ENCODE measurements at regions not wholly inside any gene's neighbourhood (a gene's known extent, or its start where the extent isn't known, plus 50 kb on each side); places are given as distances from the start of the nearest gene placed in this dataset.

GRCh38 chr13:71325556-71325955 lies 541.4 kb downstream of the DACH1 start:
- Mint-ChIP-seq H3K4me3 (no peak overlapping the region), H3K9me3 (no peaks in the 10 kb centered on the region), H3K27ac (no peak overlapping the region), H3K4me1 (no peaks in the 10 kb centered on the region), H3K36me3 (ENCODE audit: insufficient read depth in 1 of 3, low read depth in 3 of 3) (no peaks in the 10 kb centered on the region), H3K27me3 (ENCODE audit: low read depth) (no peaks in the 10 kb centered on the region)
- Histone ChIP-seq H3K79me2 (ENCODE audit: insufficient read depth, low read length) (no peaks in the 10 kb centered on the region), H2BK20ac (ENCODE audit: low read depth, low read length, poor library complexity, severe bottlenecking) (no peak overlapping the region), H3K9me3 (ENCODE audit: control insufficient read depth, low read depth, low read length) (no peaks in the 10 kb centered on the region), H4K8ac (replicated peaks; ENCODE audit: insufficient read length, low read depth, low read length) (no peak overlapping the region), H4K91ac (ENCODE audit: insufficient read length, low read depth, low read length) (no peak overlapping the region), H3K9ac (ENCODE audit: extremely low read depth, insufficient read length, low read length) (no peak overlapping the region), H3K56ac (ENCODE audit: insufficient read length, low read depth, low read length) (no peak overlapping the region), H3K27ac (ENCODE audit: insufficient read length, low read depth, low read length) (no peak overlapping the region), H2BK120ac (ENCODE audit: low read depth, low read length, poor library complexity, severe bottlenecking) (no peak overlapping the region), H3K4ac (ENCODE audit: low read depth, low read length) (no peak overlapping the region), H2BK5ac (ENCODE audit: insufficient read length, low read length) (no peak overlapping the region), H3K4me1 (ENCODE audit: insufficient read depth, low read length) (no peaks in the 10 kb centered on the region), H2AFZ (ENCODE audit: low read length) (no peak overlapping the region), H3K79me1 (ENCODE audit: insufficient read depth, low read depth, low read length, poor library complexity, severe bottlenecking) (no peaks in the 10 kb centered on the region), H2AK5ac (ENCODE audit: insufficient read length, low read length) (no peak overlapping the region), H3T11ph (ENCODE audit: low read length) (no peak overlapping the region), H4K20me1 (ENCODE audit: control insufficient read depth, insufficient read depth, insufficient read length) (no peaks in the 10 kb centered on the region), H3K18ac (ENCODE audit: insufficient read length, low read depth, low read length) (no peak overlapping the region), H2BK15ac (ENCODE audit: low read depth, low read length) (no peak overlapping the region), H3K27me3 (ENCODE audit: insufficient read depth, low read length) (no peaks in the 10 kb centered on the region), H3K4me2 (ENCODE audit: insufficient read depth, insufficient read length, low read length) (no peak overlapping the region), H3K23ac (ENCODE audit: insufficient read length, low read depth, low read length) (no peak overlapping the region), H2BK12ac (ENCODE audit: insufficient read length, low read depth, low read length) (no peak overlapping the region), H3K14ac (ENCODE audit: insufficient read depth, low read length) (no peak overlapping the region), H3K23me2 (ENCODE audit: insufficient read length, low read depth, low read length, poor library complexity, severe bottlenecking) (no peaks in the 10 kb centered on the region), H4K5ac (ENCODE audit: insufficient read length, low read depth, low read length) (no peak overlapping the region)
- no peak for DNase-seq
- no peak for TF ChIP-seq CTCF (conservative IDR thresholded peaks at IDR 0.05)
- WGBS (ENCODE audit: extremely low coverage, insufficient read length, low lambda C conversion rate), result no CpG with 5 or more reads among the region's 3 CpGs
